ENCODE measurements at regions not wholly inside any gene's neighbourhood (a gene's known extent, or its start where the extent isn't known, plus 50 kb on each side); places are given as distances from the start of the nearest gene placed in this dataset.

DNA sequence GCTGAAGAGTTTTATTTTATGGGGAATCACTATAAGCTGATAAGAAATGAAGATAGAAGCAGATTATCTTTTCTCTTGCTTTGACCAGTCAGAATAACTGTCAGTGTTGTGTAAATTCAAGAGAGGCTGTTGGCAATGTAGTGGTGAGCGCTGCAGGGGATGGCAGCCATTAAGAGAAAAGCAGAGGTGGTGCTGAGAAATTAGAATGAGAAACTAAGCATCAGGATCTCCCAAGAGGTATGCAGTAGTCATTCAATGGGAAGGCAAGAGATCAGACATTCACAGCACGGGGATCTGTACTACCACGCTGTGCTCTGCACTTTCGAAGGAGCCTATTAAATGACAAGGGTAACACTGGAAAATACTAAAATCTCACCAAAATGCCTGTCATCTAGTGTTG is 768.5 kb upstream of the ACO1 start:
- 81 to 90% methylated on average over 4 of the region's 4 CpGs for WGBS, 2 donors
- Histone ChIP-seq H3K9me3 (no peaks in the 10 kb centered on the region), H3K4me3 (replicated peaks in 1 of 3) (no peak overlapping the region), H3K27me3 (no peaks in the 10 kb centered on the region), H3K36me3 (no peaks in the 10 kb centered on the region), H3K4me1 (no peaks in the 10 kb centered on the region), H3K27ac (no peak overlapping the region)
- intact Hi-C loops (cut with DNase I): no loop called here
- no peak for DNase-seq
- TF ChIP-seq, protein P1, sequence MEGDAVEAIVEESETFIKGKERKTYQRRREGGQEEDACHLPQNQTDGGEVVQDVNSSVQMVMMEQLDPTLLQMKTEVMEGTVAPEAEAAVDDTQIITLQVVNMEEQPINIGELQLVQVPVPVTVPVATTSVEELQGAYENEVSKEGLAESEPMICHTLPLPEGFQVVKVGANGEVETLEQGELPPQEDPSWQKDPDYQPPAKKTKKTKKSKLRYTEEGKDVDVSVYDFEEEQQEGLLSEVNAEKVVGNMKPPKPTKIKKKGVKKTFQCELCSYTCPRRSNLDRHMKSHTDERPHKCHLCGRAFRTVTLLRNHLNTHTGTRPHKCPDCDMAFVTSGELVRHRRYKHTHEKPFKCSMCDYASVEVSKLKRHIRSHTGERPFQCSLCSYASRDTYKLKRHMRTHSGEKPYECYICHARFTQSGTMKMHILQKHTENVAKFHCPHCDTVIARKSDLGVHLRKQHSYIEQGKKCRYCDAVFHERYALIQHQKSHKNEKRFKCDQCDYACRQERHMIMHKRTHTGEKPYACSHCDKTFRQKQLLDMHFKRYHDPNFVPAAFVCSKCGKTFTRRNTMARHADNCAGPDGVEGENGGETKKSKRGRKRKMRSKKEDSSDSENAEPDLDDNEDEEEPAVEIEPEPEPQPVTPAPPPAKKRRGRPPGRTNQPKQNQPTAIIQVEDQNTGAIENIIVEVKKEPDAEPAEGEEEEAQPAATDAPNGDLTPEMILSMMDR (IDR thresholded peaks at IDR 0.05): no peak
- TF ChIP-seq POLR2A (IDR thresholded peaks at IDR 0.05): no peak

DNA sequence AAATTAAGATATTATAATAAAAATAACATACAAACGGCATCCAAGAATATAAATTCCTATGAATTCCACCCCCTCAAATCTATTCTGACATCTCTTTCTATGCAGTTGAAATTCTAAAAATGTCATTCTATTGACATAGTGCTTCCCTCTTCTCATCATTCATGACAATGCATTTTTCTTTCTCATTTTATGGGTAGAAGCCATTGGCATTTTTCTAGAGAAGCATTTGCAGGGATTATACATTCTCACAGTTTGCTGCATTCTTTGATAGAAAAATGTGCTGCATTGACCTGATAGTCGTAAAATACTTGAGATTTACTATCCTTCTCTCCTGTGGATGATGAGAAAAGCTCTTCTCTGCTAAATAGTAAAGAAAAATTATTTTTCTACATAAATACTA is 760.9 kb upstream of the ACO1 start:
- intact Hi-C loops (cut with DNase I): no loop called here
- no peak for DNase-seq
- no peak overlapping the region for H3K27ac ChIP-seq
- no peak for TF ChIP-seq POLR2A (IDR thresholded peaks at IDR 0.05)
- TF ChIP-seq, protein P1 (IDR thresholded peaks at IDR 0.05): no peak
- H3K4me1 ChIP-seq: no peaks in the 10 kb centered on the region
- H3K4me3 ChIP-seq (replicated peaks in 1 of 3): no peak overlapping the region
- no peaks in the 10 kb centered on the region for H3K9me3 ChIP-seq
- 77 to 80% methylated on average over 2 of the region's 2 CpGs for WGBS, 2 donors
- no peaks in the 10 kb centered on the region for H3K36me3 ChIP-seq
- H3K27me3 ChIP-seq: no peaks in the 10 kb centered on the region

DNA sequence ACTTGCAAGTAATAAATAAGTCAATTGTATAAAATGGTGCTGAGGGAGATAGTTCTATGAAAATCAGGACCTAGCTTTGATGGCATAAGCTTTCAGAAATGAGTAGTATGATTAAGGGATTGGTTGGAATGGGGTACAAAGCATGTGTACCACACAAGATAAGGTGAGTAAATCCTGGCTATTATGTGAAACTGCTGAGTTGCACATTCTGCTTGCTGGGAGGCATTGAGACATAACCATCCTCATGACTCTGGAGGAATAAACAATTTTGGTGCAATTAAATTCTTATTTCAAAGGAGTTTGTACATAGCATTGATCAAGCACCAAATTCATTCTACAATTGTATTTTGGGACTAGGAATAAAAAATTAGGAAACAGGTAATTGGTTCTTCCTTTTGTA is 755.2 kb upstream of the ACO1 start:
- TF ChIP-seq, protein P1 (IDR thresholded peaks at IDR 0.05): no peak
- TF ChIP-seq POLR2A (IDR thresholded peaks at IDR 0.05): no peak

DNA sequence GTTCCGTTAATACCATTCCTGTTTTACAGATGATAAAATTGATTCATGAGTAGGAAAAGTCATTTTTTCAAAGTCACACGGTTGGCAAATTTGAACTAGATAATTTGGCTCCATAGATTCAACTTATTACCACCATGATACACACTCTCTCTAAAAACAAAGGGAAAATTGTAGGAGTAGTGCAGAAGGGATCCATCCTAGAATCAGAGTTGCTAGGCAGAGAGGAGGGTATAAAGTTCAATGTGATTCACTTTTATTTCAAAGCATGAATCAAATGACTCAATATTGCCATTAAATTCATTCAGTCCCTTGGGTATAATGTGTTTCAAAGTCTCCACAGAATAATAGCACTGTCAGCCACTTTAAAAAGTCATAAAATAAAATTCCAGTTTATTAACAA is 747.2 kb upstream of the ACO1 start:
- H3K4me1 ChIP-seq: no peaks in the 10 kb centered on the region
- intact Hi-C loops (cut with DNase I): no loop called here

More for the DNA sequence above, 755.2 kb upstream of the ACO1 start:
- H3K4me3 ChIP-seq (replicated peaks in 1 of 3): no peak overlapping the region
- H3K36me3 ChIP-seq: no peaks in the 10 kb centered on the region
- intact Hi-C loops (cut with DNase I): no loop called here
- no peaks in the 10 kb centered on the region for H3K4me1 ChIP-seq
- H3K9me3 ChIP-seq: no peaks in the 10 kb centered on the region
- H3K27ac ChIP-seq: no peak overlapping the region
- DNase-seq: no peak
- H3K27me3 ChIP-seq: no peaks in the 10 kb centered on the region

DNA sequence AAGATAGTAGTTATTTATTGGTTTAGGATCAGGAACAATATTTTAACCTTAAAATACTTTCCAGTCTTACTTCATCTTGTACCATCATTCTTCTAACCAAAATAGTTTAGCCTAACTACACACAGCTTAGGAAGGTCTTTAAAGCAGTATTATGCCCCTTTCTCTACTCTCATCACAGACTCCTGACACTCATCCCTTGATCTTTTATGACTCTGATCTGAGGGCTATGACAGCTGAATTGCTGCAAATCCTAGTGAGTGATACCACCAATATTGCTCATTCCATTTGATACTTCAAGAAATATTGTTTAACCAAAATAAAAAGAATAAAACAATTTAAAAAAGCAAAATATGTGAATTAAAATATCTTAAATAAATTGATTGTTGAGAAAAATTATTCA is 746.6 kb upstream of the ACO1 start:
- Histone ChIP-seq H3K4me3 (replicated peaks in 1 of 3) (no peak overlapping the region), H3K36me3 (no peaks in the 10 kb centered on the region), H3K9me3 (no peaks in the 10 kb centered on the region), H3K27ac (no peak overlapping the region), H3K4me1 (no peaks in the 10 kb centered on the region), H3K27me3 (no peaks in the 10 kb centered on the region)
- TF ChIP-seq, protein P1 (IDR thresholded peaks at IDR 0.05): no peak
- no peak for TF ChIP-seq POLR2A (IDR thresholded peaks at IDR 0.05)
- intact Hi-C loops (cut with DNase I): no loop called here
- DNase-seq: no peak

More for the DNA sequence above, 747.2 kb upstream of the ACO1 start:
- no peak for DNase-seq
- Histone ChIP-seq H3K9me3 (no peaks in the 10 kb centered on the region), H3K4me3 (replicated peaks in 1 of 3) (no peak overlapping the region), H3K27ac (no peak overlapping the region), H3K27me3 (no peaks in the 10 kb centered on the region), H3K36me3 (no peaks in the 10 kb centered on the region)
- WGBS, 2 donors: 86 to 95% methylated on average over 2 of the region's 2 CpGs
- TF ChIP-seq POLR2A (IDR thresholded peaks at IDR 0.05): no peak
- TF ChIP-seq, protein P1 (IDR thresholded peaks at IDR 0.05): no peak

Measured in thyroid gland (tissue), 4 donors.